Activated T-cell treated with anti-CD3 and anti-CD28 coated beads, Interleukin-2, amount 50 U/mL, for 72 hours (primary cell): ENCODE measurements at regions not wholly inside any gene's neighbourhood (a gene's known extent, or its start where the extent isn't known, plus 50 kb on each side); places are given as distances from the start of the nearest gene placed in this dataset.
A peak's percentile ranks its signal among the peaks of the same experiment; 100 is the strongest.
"Not testable (repeated sequence)": the region's sequence is repeated elsewhere in the genome, so short reads cannot be mapped to it uniquely, and the experiment has no call there.

Experiments used
- ATAC-seq, 2 donors: fragments of 150-1000 bp; cut with Tn5 transposase; replicated peaks in 1 of 2; 2 replicates each; pipeline ENCODE4 v1.10.0; 2021; ENCODE audit warnings: moderate library complexity in 2 of 2, mild to moderate bottlenecking in 1 of 2
- DNase-seq, 2 donors: peaks; one replicate each; pipeline ENCODE4 v3.0.0; 2021 to 2022; ENCODE audit warnings: mixed read lengths in 1 of 2
- H3K27ac Mint-ChIP-seq: one replicate; pipeline ENCODE4 v1.8.0; 2022; ENCODE audit warnings: mild to moderate bottlenecking, moderate library complexity, mixed read lengths
- H3K27me3 Mint-ChIP-seq: one replicate; pipeline ENCODE4 v1.8.0; 2022; ENCODE audit warnings: low read depth, mixed read lengths
- H3K36me3 Mint-ChIP-seq, 2 donors: one replicate each; pipeline ENCODE4 v1.8.0; 2022; ENCODE audit warnings: mixed read lengths in 2 of 2, mild to moderate bottlenecking in 1 of 2; ENCODE audit not compliant: insufficient read depth in 2 of 2
- H3K4me1 Mint-ChIP-seq: one replicate; pipeline ENCODE4 v1.8.0; 2022; ENCODE audit warnings: low read depth, mixed read lengths
- H3K4me3 Mint-ChIP-seq, 2 donors: one replicate each; pipeline ENCODE4 v1.8.0; 2022; ENCODE audit warnings: mild to moderate bottlenecking in 2 of 2, mixed read lengths in 2 of 2, moderate library complexity in 2 of 2
- H3K9me3 Mint-ChIP-seq, 2 donors: one replicate each; pipeline ENCODE4 v1.8.0; 2022; ENCODE audit warnings: mixed read lengths in 2 of 2

GRCh38 chr4:31844350-31844749 lies 1124.2 kb downstream of the PCDH7 start:
- H3K4me1 Mint-ChIP-seq: no peaks in the 10 kb centered on the region

GRCh38 chr4:31851946-31852345 lies 1131.8 kb downstream of the PCDH7 start:
- Mint-ChIP-seq H3K4me3 (no peak overlapping the region), H3K36me3 (peaks cover 0 to 3% of the 10 kb centered on the region in 2 donors), H3K27me3 (no peaks in the 10 kb centered on the region), H3K4me1 (no peaks in the 10 kb centered on the region), H3K27ac (no peak overlapping the region), H3K9me3 (peaks cover 2 to 5% of the 10 kb centered on the region in 2 donors)
- DNase-seq (no peak), ATAC-seq (no peak)

More at GRCh38 chr4:31844350-31844749, 1124.2 kb downstream of the PCDH7 start:
- Mint-ChIP-seq H3K9me3 (peaks cover 2 to 10% of the 10 kb centered on the region in 2 donors), H3K36me3 (peaks cover 0 to 2% of the 10 kb centered on the region in 2 donors), H3K27ac (no peak overlapping the region), H3K27me3 (no peaks in the 10 kb centered on the region), H3K4me3 (no peak overlapping the region)
- DNase-seq (no peak), ATAC-seq (no peak)

- no peak overlapping the region for H3K27ac Mint-ChIP-seq
- no peak for ATAC-seq
- no peak overlapping the region for H3K4me3 Mint-ChIP-seq
- H3K27me3 Mint-ChIP-seq: no peaks in the 10 kb centered on the region
- no peaks in the 10 kb centered on the region for H3K4me1 Mint-ChIP-seq
- H3K36me3 Mint-ChIP-seq: no peaks in the 10 kb centered on the region
- DNase-seq: no peak
- H3K9me3 Mint-ChIP-seq: peaks cover 0 to 2% of the 10 kb centered on the region in 2 donors
Observed at GRCh38 chr4:31877429-31877828, 1157.3 kb downstream of the PCDH7 start.

- not testable (repeated sequence) for H3K27me3 Mint-ChIP-seq, H3K4me3 Mint-ChIP-seq, H3K36me3 Mint-ChIP-seq, H3K9me3 Mint-ChIP-seq, DNase-seq, H3K27ac Mint-ChIP-seq, ATAC-seq, H3K4me1 Mint-ChIP-seq
Observed at GRCh38 chr4:31880837-31881236, 1160.7 kb downstream of the PCDH7 start.

GRCh38 chr4:31896349-31896748 lies 1176.2 kb downstream of the PCDH7 start:
- H3K4me1 Mint-ChIP-seq: no peaks in the 10 kb centered on the region
- no peaks in the 10 kb centered on the region for H3K27me3 Mint-ChIP-seq
- H3K9me3 Mint-ChIP-seq: peaks cover 7 to 8% of the 10 kb centered on the region in 2 donors
- no peaks in the 10 kb centered on the region for H3K36me3 Mint-ChIP-seq
- H3K27ac Mint-ChIP-seq: no peak overlapping the region
- ATAC-seq (no peak), DNase-seq (no peak)
- H3K4me3 Mint-ChIP-seq: no peak overlapping the region

GRCh38 chr4:31905363-31905762 lies 1185.2 kb downstream of the PCDH7 start:
- H3K4me1 Mint-ChIP-seq: no peaks in the 10 kb centered on the region
- H3K4me3 Mint-ChIP-seq: no peak overlapping the region
- no peak for DNase-seq
- ATAC-seq: no peak
- H3K27me3 Mint-ChIP-seq: no peaks in the 10 kb centered on the region
- H3K36me3 Mint-ChIP-seq: peaks cover 0 to 1% of the 10 kb centered on the region in 2 donors
- H3K9me3 Mint-ChIP-seq: peaks cover 5 to 7% of the 10 kb centered on the region in 2 donors
- H3K27ac Mint-ChIP-seq: no peak overlapping the region

- Mint-ChIP-seq H3K4me3 (no peak overlapping the region), H3K36me3 (peaks cover 0 to 1% of the 10 kb centered on the region in 2 donors), H3K27me3 (no peaks in the 10 kb centered on the region), H3K27ac (no peak overlapping the region), H3K9me3 (peaks cover 9 to 10% of the 10 kb centered on the region in 2 donors), H3K4me1 (no peaks in the 10 kb centered on the region)
- ATAC-seq (no peak), DNase-seq (no peak)
Observed at GRCh38 chr4:31908261-31908660, 1188.1 kb downstream of the PCDH7 start.

GRCh38 chr4:31917334-31917733 lies 1197.2 kb downstream of the PCDH7 start:
- no peak for DNase-seq
- no peak overlapping the region for H3K27ac Mint-ChIP-seq
- peaks cover 6 to 17% of the 10 kb centered on the region in 2 donors for H3K9me3 Mint-ChIP-seq
- no peaks in the 10 kb centered on the region for H3K27me3 Mint-ChIP-seq
- H3K4me1 Mint-ChIP-seq: no peaks in the 10 kb centered on the region
- ATAC-seq: no peak
- no peak overlapping the region for H3K4me3 Mint-ChIP-seq
- H3K36me3 Mint-ChIP-seq: no peaks in the 10 kb centered on the region

GRCh38 chr4:31918891-31919290 lies 1198.7 kb downstream of the PCDH7 start:
- ATAC-seq (no peak), DNase-seq (no peak)
- Mint-ChIP-seq H3K27ac (no peak overlapping the region), H3K4me1 (no peaks in the 10 kb centered on the region), H3K4me3 (no peak overlapping the region), H3K9me3 (peaks cover 5 to 12% of the 10 kb centered on the region in 2 donors), H3K27me3 (no peaks in the 10 kb centered on the region), H3K36me3 (no peaks in the 10 kb centered on the region)

GRCh38 chr4:31923634-31924033 lies 1203.5 kb downstream of the PCDH7 start:
- Mint-ChIP-seq H3K4me1 (no peaks in the 10 kb centered on the region), H3K4me3 (no peak overlapping the region), H3K27ac (no peak overlapping the region), H3K27me3 (no peaks in the 10 kb centered on the region), H3K9me3 (peaks cover 3 to 9% of the 10 kb centered on the region in 2 donors), H3K36me3 (peaks cover 0 to 2% of the 10 kb centered on the region in 2 donors)
- peak in 1 of 2 donors; percentile 55 for ATAC-seq
- no peak for DNase-seq

- Mint-ChIP-seq H3K9me3 (peaks cover 4 to 5% of the 10 kb centered on the region in 2 donors), H3K36me3 (no peaks in the 10 kb centered on the region), H3K4me3 (no peak overlapping the region), H3K27me3 (no peaks in the 10 kb centered on the region), H3K4me1 (no peaks in the 10 kb centered on the region), H3K27ac (no peak overlapping the region)
- DNase-seq: no peak
- ATAC-seq: no peak
Observed at GRCh38 chr4:31929676-31930345, 1209.6 kb downstream of the PCDH7 start.

GRCh38 chr4:31946456-31946855 lies 1226.3 kb downstream of the PCDH7 start:
- no peak for ATAC-seq
- Mint-ChIP-seq H3K4me3 (no peak overlapping the region), H3K36me3 (peaks cover 0 to 3% of the 10 kb centered on the region in 2 donors)

GRCh38 chr4:31947101-31947500 lies 1226.9 kb downstream of the PCDH7 start:
- Mint-ChIP-seq H3K4me1 (no peaks in the 10 kb centered on the region), H3K4me3 (no peak overlapping the region), H3K9me3 (peaks cover 4 to 17% of the 10 kb centered on the region in 2 donors), H3K27me3 (no peaks in the 10 kb centered on the region), H3K36me3 (peaks cover 0 to 3% of the 10 kb centered on the region in 2 donors), H3K27ac (no peak overlapping the region)
- DNase-seq (no peak), ATAC-seq (no peak)

More at GRCh38 chr4:31946456-31946855, 1226.3 kb downstream of the PCDH7 start:
- Mint-ChIP-seq H3K9me3 (peaks cover 4 to 17% of the 10 kb centered on the region in 2 donors), H3K4me1 (no peaks in the 10 kb centered on the region), H3K27me3 (no peaks in the 10 kb centered on the region), H3K27ac (no peak overlapping the region)
- no peak for DNase-seq

- Mint-ChIP-seq H3K9me3 (peaks cover 4 to 11% of the 10 kb centered on the region in 2 donors), H3K27me3 (no peaks in the 10 kb centered on the region), H3K27ac (no peak overlapping the region), H3K36me3 (peaks cover 0 to 3% of the 10 kb centered on the region in 2 donors), H3K4me3 (no peak overlapping the region), H3K4me1 (no peaks in the 10 kb centered on the region)
- ATAC-seq (no peak), DNase-seq (no peak)
Observed at GRCh38 chr4:31949045-31949444, 1228.9 kb downstream of the PCDH7 start.
